Endothelial cell of umbilical vein (primary cell): ENCODE measurements at regions not wholly inside any gene's neighbourhood (a gene's known extent, or its start where the extent isn't known, plus 50 kb on each side); places are given as distances from the start of the nearest gene placed in this dataset.

Source experiments
- BruUV-seq: library from RNA; stranded (reverse); fragments of 400-500 nt; replicated peaks from 2 replicates; lab custom pipeline; 2021; lab: Mats Ljungman, UMichigan
- CTCF ChIA-PET: fragments of 300-600, 350-600 bp; sonication (Branson Sonifier 250); formaldehyde crosslinking; loops from one replicate; lab custom pipeline; 2021; ENCODE audit warnings: antibody characterized with exemption, inconsistent platforms; lab: Charles Lee
- POLR2A ChIA-PET: fragments of 300-600, 350-600 bp; sonication (Branson Sonifier 250); formaldehyde crosslinking; loops from one replicate; lab custom pipeline; 2021; ENCODE audit warnings: antibody characterized with exemption, inconsistent platforms; lab: Charles Lee
- DNase-seq: peaks from one replicate; pipeline ENCODE4 v3.0.0-alpha.2; 2011; ENCODE audit warnings: low read depth, low spot score
- FAIRE-seq: peaks from 2 replicates; lab custom pipeline; 2011; peaks lifted over from hg19 to GRCh38; lab: Jason Lieb, UNC
- H2AFZ ChIP-seq: 2 replicates; pipeline ENCODE4 v1.6.0; 2012; ENCODE audit warnings: low read depth, low read length, control low read depth, inconsistent platforms
- H3K27ac ChIP-seq: 2 replicates; pipeline ENCODE4 v1.5.1; 2011; ENCODE audit warnings: low read depth, mild to moderate bottlenecking, control low read depth, low read length, moderate library complexity; ENCODE audit not compliant: insufficient read depth
- H3K27me3 ChIP-seq, 2 experiments: 2 replicates each; pipeline versions ENCODE4 v1.6.0 to v1.6.1; 2011; ENCODE audit warnings: low read length in 2 of 2, mixed read lengths in 1 of 2; ENCODE audit not compliant: control insufficient read depth in 2 of 2, insufficient read depth in 2 of 2
- H3K36me3 ChIP-seq, 2 experiments: 2 replicates in 1 of 2; 3 replicates in 1 of 2; pipeline ENCODE4 v1.5.1; 2011; ENCODE audit warnings: low read length in 2 of 2, mild to moderate bottlenecking in 1 of 2, moderate library complexity in 1 of 2; ENCODE audit not compliant: control insufficient read depth in 2 of 2, insufficient read depth in 2 of 2; ENCODE audit errors: extremely low read depth in 1 of 2
- H3K4me1 ChIP-seq: 3 replicates; pipeline ENCODE4 v1.5.1; 2011; ENCODE audit warnings: mild to moderate bottlenecking, low read length; ENCODE audit not compliant: control insufficient read depth, insufficient read depth; ENCODE audit errors: extremely low read depth
- H3K4me2 ChIP-seq: 2 replicates; pipeline ENCODE4 v1.6.1; 2011; ENCODE audit warnings: low read length, control low read depth, mixed read lengths; ENCODE audit not compliant: insufficient read depth
- H3K4me3 ChIP-seq, 3 experiments: fragments of 200-600 bp in 1 of 3; sonication (generic), shearing (Covaris generic) in 1 of 3; replicated peaks in 1 of 3; 2 replicates each; pipeline ENCODE4 v1.5.1; 2011 to 2016; ENCODE audit warnings: control low read depth in 3 of 3, low read length in 3 of 3, mild to moderate bottlenecking in 2 of 3, inconsistent platforms in 1 of 3, low read depth in 1 of 3, moderate library complexity in 1 of 3; ENCODE audit not compliant: insufficient read depth in 1 of 3
- H3K79me2 ChIP-seq: 2 replicates; pipeline ENCODE4 v1.6.0; 2012; ENCODE audit warnings: low read length, inconsistent platforms; ENCODE audit not compliant: control insufficient read depth, insufficient read depth
- H3K9ac ChIP-seq: replicated peaks from 2 replicates; pipeline ENCODE3; 2011; ENCODE audit warnings: low read length, control low read depth; ENCODE audit not compliant: insufficient read depth; ENCODE audit errors: extremely low read depth
- H3K9me1 ChIP-seq: replicated peaks from 3 replicates; pipeline ENCODE4 v1.6.0; 2011; ENCODE audit warnings: mild to moderate bottlenecking, low read length; ENCODE audit not compliant: control insufficient read depth, insufficient read depth; ENCODE audit errors: extremely low read depth
- H3K9me3 ChIP-seq: replicated peaks from 2 replicates; pipeline ENCODE4 v1.5.1; 2012; ENCODE audit warnings: low read length, inconsistent platforms; ENCODE audit not compliant: control insufficient read depth, insufficient read depth
- H4K20me1 ChIP-seq: replicated peaks from 2 replicates; pipeline ENCODE3; 2011; ENCODE audit warnings: mild to moderate bottlenecking, low read length; ENCODE audit not compliant: control insufficient read depth, insufficient read depth; ENCODE audit errors: extremely low read depth
- CTCF ChIP-seq, 2 donors: IDR thresholded peaks; 1 replicate in 1 of 2; 2 replicates in 1 of 2; pipeline ENCODE4 v1.5.1; 2011; ENCODE audit warnings: low read length in 2 of 2, mild to moderate bottlenecking in 2 of 2, moderate library complexity in 2 of 2, control low read depth in 1 of 2, inconsistent platforms in 1 of 2, low read depth in 1 of 2; ENCODE audit not compliant: insufficient read depth in 1 of 2; ENCODE audit errors: extremely low read depth in 1 of 2
- EZH2 ChIP-seq: IDR thresholded peaks from 2 replicates; pipeline ENCODE4 v1.6.1; 2012; ENCODE audit warnings: borderline replicate concordance, low read depth, mild to moderate bottlenecking, moderate library complexity, low read length, inconsistent platforms; ENCODE audit not compliant: severe bottlenecking
- FOS ChIP-seq: IDR thresholded peaks from 2 replicates; pipeline ENCODE4 v1.6.1; 2011; ENCODE audit warnings: mild to moderate bottlenecking, low read length, moderate library complexity, borderline replicate concordance; ENCODE audit not compliant: insufficient read depth
- GATA2 ChIP-seq: IDR thresholded peaks from 2 replicates; pipeline ENCODE4 v1.7.0; 2011; ENCODE audit warnings: low read depth, mild to moderate bottlenecking, moderate library complexity, mixed read lengths, low read length; ENCODE audit not compliant: insufficient read length, insufficient read depth
- JUN ChIP-seq: IDR thresholded peaks from 2 replicates; pipeline ENCODE4 v1.6.1; 2011; ENCODE audit warnings: borderline replicate concordance, low read depth; ENCODE audit not compliant: insufficient read length, insufficient read depth
- MAX ChIP-seq: IDR thresholded peaks from 2 replicates; pipeline ENCODE4 v1.6.1; 2011; ENCODE audit not compliant: insufficient read depth, insufficient read length
- MYC ChIP-seq: IDR thresholded peaks from one replicate; pipeline ENCODE4 v1.6.1; 2011; ENCODE audit warnings: mild to moderate bottlenecking, low read depth, low read length
- POLR2A ChIP-seq: IDR thresholded peaks from 2 replicates; pipeline ENCODE4 v1.6.1; 2012; ENCODE audit warnings: low read depth, mild to moderate bottlenecking, control low read depth, low read length
- POLR2AphosphoS5 ChIP-seq: IDR thresholded peaks from 2 replicates; pipeline ENCODE4 v1.6.1; 2012; ENCODE audit warnings: low read depth, mild to moderate bottlenecking, control low read depth, low read length, moderate library complexity; ENCODE audit not compliant: insufficient read depth
- dilution Hi-C: fragments of 300-500 bp; cut with MboI; formaldehyde crosslinking; loops from one replicate; pipeline ENCODE4 v1.15.0; 2019; ENCODE audit warnings: low sequenced_read_pairs; ENCODE audit not compliant: extremely low pct_ligation_motif_present
- intact Hi-C: fragments of 100-400 bp; cut with micrococcal nuclease; formaldehyde crosslinking; loops from one replicate; pipeline ENCODE4 v1.10.0; 2022

- Histone ChIP-seq H3K4me3 (no peak overlapping the region), H3K27me3 (peaks cover 0 to 8% of the 10 kb centered on the region in 2 experiments), H3K9ac (no peak overlapping the region), H3K9me3 (no peaks in the 10 kb centered on the region), H3K4me1 (no peaks in the 10 kb centered on the region), H4K20me1 (no peaks in the 10 kb centered on the region), H3K36me3 (no peaks in the 10 kb centered on the region), H3K4me2 (no peak overlapping the region), H3K79me2 (no peaks in the 10 kb centered on the region), H2AFZ (no peak overlapping the region), H3K9me1 (no peaks in the 10 kb centered on the region), H3K27ac (no peak overlapping the region)
- dilution Hi-C loops = no loop called here
- no peak for TF ChIP-seq POLR2A
- TF ChIP-seq FOS = no peak
- TF ChIP-seq MAX = no peak
- no peak for TF ChIP-seq CTCF (IDR thresholded peaks at IDR 0.05; ENCODE audit: extremely low read depth in 1 of 2, insufficient read depth in 1 of 2, low read depth in 1 of 2, low read length in 2 of 2)
- no peak for TF ChIP-seq GATA2
- no peak for TF ChIP-seq MYC
- TF ChIP-seq EZH2 = no peak
- no peak for TF ChIP-seq JUN
- TF ChIP-seq POLR2AphosphoS5 = no peak
- ChIA-PET POLR2A (no interaction called here), CTCF (interaction anchor here (0.7 to 1.2 kb wide), 2 partner anchors 9 to 22 kb away, joined by 3 read pairs; no protein-coding TSS in a partner anchor)
- BruUV-seq = no TSS peak
- no peak for DNase-seq
- intact Hi-C loops = no loop called here
- FAIRE-seq = no peak
Observed at GRCh38 chr16:66298006-66298405, 68.5 kb upstream of the CDH5 start.
